SU-DHL-6 (cell line): ENCODE measurements at regions not wholly inside any gene's neighbourhood (a gene's known extent, or its start where the extent isn't known, plus 50 kb on each side); places are given as distances from the start of the nearest gene placed in this dataset.
"Not testable (repeated sequence)": the region's sequence is repeated elsewhere in the genome, so short reads cannot be mapped to it uniquely, and the experiment has no call there.

Experiments
- H2AFZ ChIP-seq: fragments of 200-600 bp; sonication (generic); 2 replicates; pipeline ENCODE4 v1.6.1; 2014; ENCODE audit warnings: low read depth, mild to moderate bottlenecking, moderate library complexity, mixed read lengths, antibody characterized with exemption, low read length; ENCODE audit not compliant: severe bottlenecking
- H3F3A ChIP-seq: fragments of 200-600 bp; shearing (Covaris generic); 2 replicates; pipeline ENCODE4 v1.6.0; 2016; ENCODE audit warnings: antibody characterized with exemption, mild to moderate bottlenecking; ENCODE audit not compliant: insufficient read depth
- H3K27ac ChIP-seq: fragments of 200-600 bp; sonication (generic); 2 replicates; pipeline ENCODE4 v1.5.1; 2016; ENCODE audit warnings: low read depth, mild to moderate bottlenecking, low read length, moderate library complexity, mixed read lengths
- H3K27me3 ChIP-seq: fragments of 200-600 bp; sonication (generic), shearing (Covaris generic); 2 replicates; pipeline ENCODE4 v1.6.0; 2014; ENCODE audit warnings: mild to moderate bottlenecking, low read length
- H3K36me3 ChIP-seq: fragments of 200-600 bp; sonication (generic); 2 replicates; pipeline ENCODE4 v1.6.1; 2014; ENCODE audit warnings: mild to moderate bottlenecking, low read length, mixed read lengths
- H3K4me2 ChIP-seq: fragments of 300-600, 200-600 bp; shearing (Covaris generic), sonication (generic); 2 replicates; pipeline ENCODE4 v1.6.0; 2014; ENCODE audit warnings: low read length, low read depth, mild to moderate bottlenecking; ENCODE audit not compliant: poor library complexity, severe bottlenecking
- H3K4me3 ChIP-seq: fragments of 200-600 bp; sonication (generic); 2 replicates; pipeline ENCODE4 v1.5.1; 2014; ENCODE audit warnings: antibody characterized with exemption, low read length, mild to moderate bottlenecking, mixed read lengths; ENCODE audit not compliant: insufficient read depth, poor library complexity, severe bottlenecking
- H3K79me2 ChIP-seq: fragments of 200-600 bp; sonication (generic); 2 replicates; pipeline ENCODE4 v1.6.1; 2014; ENCODE audit warnings: mild to moderate bottlenecking, low read length, moderate library complexity; ENCODE audit not compliant: insufficient read depth
- H3K9ac ChIP-seq: fragments of 200-600 bp; sonication (generic); 2 replicates; pipeline ENCODE4 v1.7.0; 2014; ENCODE audit warnings: mild to moderate bottlenecking, low read length
- H3K9me2 ChIP-seq: fragments of 200-600 bp; sonication (generic); replicated peaks from 2 replicates; pipeline ENCODE4 v1.6.1; 2014; ENCODE audit warnings: low read length; ENCODE audit not compliant: insufficient read depth
- H3K9me3 ChIP-seq: fragments of 200-600 bp; sonication (generic); 2 replicates; pipeline ENCODE4 v1.6.1; 2014; ENCODE audit warnings: low read length, mixed read lengths; ENCODE audit not compliant: insufficient read depth
- H4K20me1 ChIP-seq: fragments of 200-600 bp; sonication (generic); 2 replicates; pipeline ENCODE4 v1.6.1; 2014; ENCODE audit warnings: low read depth, mild to moderate bottlenecking, antibody characterized with exemption, low read length, moderate library complexity, mixed read lengths
- EZH2phosphoT487 ChIP-seq: fragments of 200-600 bp; sonication (generic), shearing (Covaris generic); conservative IDR thresholded peaks from 2 replicates; pipeline ENCODE4 v1.6.1; 2018; ENCODE audit warnings: mild to moderate bottlenecking, antibody characterized with exemption, low read length, moderate library complexity, mixed read lengths
- TF ChIP-seq, protein P1 (sequence below): fragments of 200-600 bp; sonication (generic); IDR thresholded peaks from one replicate; pipeline ENCODE4 v1.5.1; 2017; ENCODE audit warnings: antibody characterized with exemption, mild to moderate bottlenecking, low read length, moderate library complexity; ENCODE audit not compliant: insufficient read depth, poor library complexity, severe bottlenecking

DNA sequence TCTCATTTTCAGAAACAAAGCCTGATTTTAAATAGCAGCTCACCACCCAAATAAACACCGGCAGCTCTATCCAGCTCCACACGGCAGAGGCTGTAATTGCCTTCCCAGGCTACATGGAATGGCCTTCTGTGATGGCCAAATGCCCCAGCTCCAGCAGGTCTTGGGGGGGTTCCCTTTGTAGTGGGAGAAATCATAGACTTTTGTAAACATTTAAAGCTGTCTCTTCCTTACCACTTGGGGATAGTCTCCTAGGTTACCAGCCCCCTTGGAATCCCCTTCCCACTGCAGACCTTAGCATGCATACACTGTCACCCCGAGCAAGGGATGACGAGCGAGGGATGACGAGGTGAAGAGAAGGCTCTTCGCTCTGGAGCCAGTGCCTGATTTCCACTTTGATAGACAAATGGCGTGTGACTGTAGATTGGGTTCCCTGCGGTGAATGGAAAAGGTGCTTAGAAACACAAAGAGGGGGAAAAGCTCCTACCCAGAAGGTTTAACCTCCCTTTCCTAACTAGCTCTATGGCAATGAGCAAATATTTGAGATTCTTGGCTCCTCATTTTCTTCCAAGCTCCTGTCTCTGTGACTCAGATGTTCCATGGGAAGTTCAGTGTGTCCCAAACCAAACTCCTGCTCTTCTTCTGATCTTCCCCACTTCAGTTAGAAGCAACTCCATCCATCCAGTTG lies 108.0 kb upstream of the CADM1 start:
- Histone ChIP-seq H3K27ac (no peak overlapping the region), H3K27me3 (no peaks in the 10 kb centered on the region), H2AFZ (no peak overlapping the region), H3K9me2 (no peaks in the 10 kb centered on the region), H3K9ac (no peak overlapping the region), H4K20me1 (no peaks in the 10 kb centered on the region), H3K36me3 (no peaks in the 10 kb centered on the region), H3K4me2 (no peak overlapping the region), H3F3A (no peaks in the 10 kb centered on the region), H3K4me3 (no peak overlapping the region), H3K79me2 (no peaks in the 10 kb centered on the region), H3K9me3 (no peaks in the 10 kb centered on the region)
- TF ChIP-seq, protein P1, sequence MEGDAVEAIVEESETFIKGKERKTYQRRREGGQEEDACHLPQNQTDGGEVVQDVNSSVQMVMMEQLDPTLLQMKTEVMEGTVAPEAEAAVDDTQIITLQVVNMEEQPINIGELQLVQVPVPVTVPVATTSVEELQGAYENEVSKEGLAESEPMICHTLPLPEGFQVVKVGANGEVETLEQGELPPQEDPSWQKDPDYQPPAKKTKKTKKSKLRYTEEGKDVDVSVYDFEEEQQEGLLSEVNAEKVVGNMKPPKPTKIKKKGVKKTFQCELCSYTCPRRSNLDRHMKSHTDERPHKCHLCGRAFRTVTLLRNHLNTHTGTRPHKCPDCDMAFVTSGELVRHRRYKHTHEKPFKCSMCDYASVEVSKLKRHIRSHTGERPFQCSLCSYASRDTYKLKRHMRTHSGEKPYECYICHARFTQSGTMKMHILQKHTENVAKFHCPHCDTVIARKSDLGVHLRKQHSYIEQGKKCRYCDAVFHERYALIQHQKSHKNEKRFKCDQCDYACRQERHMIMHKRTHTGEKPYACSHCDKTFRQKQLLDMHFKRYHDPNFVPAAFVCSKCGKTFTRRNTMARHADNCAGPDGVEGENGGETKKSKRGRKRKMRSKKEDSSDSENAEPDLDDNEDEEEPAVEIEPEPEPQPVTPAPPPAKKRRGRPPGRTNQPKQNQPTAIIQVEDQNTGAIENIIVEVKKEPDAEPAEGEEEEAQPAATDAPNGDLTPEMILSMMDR, result no peak
- TF ChIP-seq EZH2phosphoT487, result no peak

DNA sequence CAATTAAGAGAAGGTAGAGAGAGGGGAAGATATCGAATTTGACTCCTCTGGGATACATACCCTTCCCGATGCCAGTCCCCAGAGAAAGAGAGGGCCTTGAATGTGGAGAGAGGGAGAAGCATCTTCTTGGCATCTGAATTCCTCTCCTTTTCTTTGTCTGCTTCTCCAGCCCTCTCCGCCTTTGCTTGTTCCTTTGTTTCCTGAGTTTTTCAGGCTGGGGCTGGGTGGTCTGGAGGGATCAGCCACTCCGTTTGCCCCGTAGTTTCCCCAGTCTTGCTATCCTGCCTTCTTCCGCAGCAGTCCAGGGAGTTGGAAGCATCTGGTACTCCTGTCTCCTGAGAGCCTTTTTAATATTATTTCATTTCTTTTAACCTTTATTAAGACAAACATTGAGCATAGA lies 107.1 kb upstream of the CADM1 start:
- Histone ChIP-seq H4K20me1 (no peaks in the 10 kb centered on the region), H3K27ac (no peak overlapping the region), H3K9ac (no peak overlapping the region), H3F3A (no peaks in the 10 kb centered on the region), H3K4me3 (no peak overlapping the region), H3K9me2 (no peaks in the 10 kb centered on the region), H3K36me3 (no peaks in the 10 kb centered on the region), H3K9me3 (no peaks in the 10 kb centered on the region), H2AFZ (no peak overlapping the region), H3K27me3 (no peaks in the 10 kb centered on the region), H3K4me2 (no peak overlapping the region), H3K79me2 (no peaks in the 10 kb centered on the region)
- TF ChIP-seq, protein P1, result no peak
- TF ChIP-seq EZH2phosphoT487, result no peak

DNA sequence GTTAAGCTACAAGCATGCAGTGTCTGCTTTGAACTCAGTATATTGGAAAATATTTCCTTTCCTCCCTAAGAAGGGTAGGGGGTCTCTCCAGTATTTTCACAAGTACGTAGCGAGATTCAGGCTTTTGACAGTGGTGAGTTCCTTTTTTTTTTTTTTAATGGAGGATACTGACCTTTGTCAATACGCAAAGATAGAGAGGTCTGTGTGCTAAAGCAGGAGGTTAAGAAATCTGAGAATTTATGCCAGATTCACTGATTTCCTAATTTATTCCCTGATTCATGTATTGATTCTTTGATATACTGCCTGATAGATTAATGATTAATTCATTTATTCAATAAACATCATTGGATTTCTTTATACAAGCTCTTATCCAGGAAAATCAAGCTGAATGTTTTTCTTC lies 106.7 kb upstream of the CADM1 start:
- Histone ChIP-seq H3K27me3 (no peaks in the 10 kb centered on the region), H3K9me3 (no peaks in the 10 kb centered on the region), H3K36me3 (no peaks in the 10 kb centered on the region), H3F3A (no peaks in the 10 kb centered on the region), H3K79me2 (no peaks in the 10 kb centered on the region), H3K4me2 (no peak overlapping the region), H3K4me3 (no peak overlapping the region), H2AFZ (no peak overlapping the region), H3K9me2 (no peaks in the 10 kb centered on the region), H3K27ac (no peak overlapping the region), H4K20me1 (no peaks in the 10 kb centered on the region), H3K9ac (no peak overlapping the region)
- TF ChIP-seq EZH2phosphoT487, result no peak
- TF ChIP-seq, protein P1, result no peak

DNA sequence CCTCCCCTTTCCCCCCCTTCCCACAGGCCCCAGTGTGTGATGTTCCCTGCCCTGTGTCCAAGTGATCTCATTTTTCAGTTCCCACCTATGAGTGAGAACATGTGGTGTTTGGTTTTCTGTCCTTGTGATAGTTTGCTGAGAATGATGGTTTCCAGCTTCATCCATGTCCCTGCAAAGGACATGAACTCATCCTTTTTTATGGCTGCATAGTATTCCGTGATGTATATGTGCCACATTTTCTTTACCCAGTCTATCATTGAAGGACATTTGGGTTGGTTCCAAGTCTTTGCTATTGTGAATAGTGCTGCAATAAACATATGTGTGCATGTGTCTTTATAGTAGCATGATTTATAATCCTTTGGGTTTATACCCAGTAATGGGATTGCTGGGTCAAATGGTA lies 106.0 kb upstream of the CADM1 start:
- not testable (repeated sequence) for H3K9ac ChIP-seq, H3K27ac ChIP-seq, H4K20me1 ChIP-seq, H3K4me3 ChIP-seq, H3K27me3 ChIP-seq, H2AFZ ChIP-seq, H3K4me2 ChIP-seq, H3K9me2 ChIP-seq, H3K79me2 ChIP-seq, H3F3A ChIP-seq, H3K9me3 ChIP-seq, H3K36me3 ChIP-seq
